Fibroblast of lung (primary cell): ENCODE measurements at regions not wholly inside any gene's neighbourhood (a gene's known extent, or its start where the extent isn't known, plus 50 kb on each side); places are given as distances from the start of the nearest gene placed in this dataset.

ENCODE experiments used
- EZH2 ChIP-seq: IDR thresholded peaks from 2 replicates; pipeline ENCODE4 v1.5.1; 2012; ENCODE audit warnings: low read length, control low read depth, mild to moderate bottlenecking; ENCODE audit errors: missing control alignments
- TF ChIP-seq, protein P1 (sequence below), 2 donors: IDR thresholded peaks in 1 of 2; conservative IDR thresholded peaks in 1 of 2; 1 replicate in 1 of 2; 2 replicates in 1 of 2; pipeline ENCODE4 v1.5.1; 2011 to 2012; ENCODE audit warnings: low read length in 2 of 2, control low read depth in 1 of 2, inconsistent platforms in 1 of 2, low read depth in 1 of 2, mild to moderate bottlenecking in 1 of 2

- TF ChIP-seq, protein P1, sequence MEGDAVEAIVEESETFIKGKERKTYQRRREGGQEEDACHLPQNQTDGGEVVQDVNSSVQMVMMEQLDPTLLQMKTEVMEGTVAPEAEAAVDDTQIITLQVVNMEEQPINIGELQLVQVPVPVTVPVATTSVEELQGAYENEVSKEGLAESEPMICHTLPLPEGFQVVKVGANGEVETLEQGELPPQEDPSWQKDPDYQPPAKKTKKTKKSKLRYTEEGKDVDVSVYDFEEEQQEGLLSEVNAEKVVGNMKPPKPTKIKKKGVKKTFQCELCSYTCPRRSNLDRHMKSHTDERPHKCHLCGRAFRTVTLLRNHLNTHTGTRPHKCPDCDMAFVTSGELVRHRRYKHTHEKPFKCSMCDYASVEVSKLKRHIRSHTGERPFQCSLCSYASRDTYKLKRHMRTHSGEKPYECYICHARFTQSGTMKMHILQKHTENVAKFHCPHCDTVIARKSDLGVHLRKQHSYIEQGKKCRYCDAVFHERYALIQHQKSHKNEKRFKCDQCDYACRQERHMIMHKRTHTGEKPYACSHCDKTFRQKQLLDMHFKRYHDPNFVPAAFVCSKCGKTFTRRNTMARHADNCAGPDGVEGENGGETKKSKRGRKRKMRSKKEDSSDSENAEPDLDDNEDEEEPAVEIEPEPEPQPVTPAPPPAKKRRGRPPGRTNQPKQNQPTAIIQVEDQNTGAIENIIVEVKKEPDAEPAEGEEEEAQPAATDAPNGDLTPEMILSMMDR (conservative IDR thresholded peaks at IDR 0.05 in 1 of 2, IDR thresholded peaks at IDR 0.05 in 1 of 2; ENCODE audit: low read depth in 1 of 2, low read length in 2 of 2): no peak
- TF ChIP-seq EZH2: no peak
Observed at GRCh38 chr4:177232473-177232872, 77.2 kb upstream of the NEIL3 start.
